ENCODE measurements at regions not wholly inside any gene's neighbourhood (a gene's known extent, or its start where the extent isn't known, plus 50 kb on each side); places are given as distances from the start of the nearest gene placed in this dataset.

DNA sequence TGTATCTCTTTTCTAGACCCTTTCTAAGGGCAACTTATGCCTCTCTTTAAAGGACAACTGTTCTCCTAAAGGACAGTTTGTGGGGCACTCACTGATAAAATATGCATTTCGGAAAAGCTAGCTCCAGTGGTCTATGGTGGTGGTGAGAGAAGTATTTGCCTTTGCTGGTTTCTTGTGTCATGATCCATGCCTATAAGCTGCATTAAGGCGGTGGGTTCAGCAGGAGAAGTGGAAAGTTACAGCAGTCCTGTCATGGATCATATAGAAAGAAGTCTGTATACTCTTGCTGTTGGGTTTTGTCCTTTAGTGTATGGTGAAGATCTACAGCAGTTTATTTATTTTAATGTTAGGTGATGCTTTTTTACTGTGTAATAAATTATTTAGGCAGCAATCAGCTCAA lies 563.9 kb upstream of the PSMD7 start:
- Mint-ChIP-seq H3K27me3 (ENCODE audit: unreplicated experiment) (peaks cover 2% of the 10 kb centered on the region), H3K4me3 (ENCODE audit: unreplicated experiment) (no peak overlapping the region), H3K36me3 (ENCODE audit: low read depth, unreplicated experiment) (no peaks in the 10 kb centered on the region), H3K27ac (ENCODE audit: unreplicated experiment) (no peak overlapping the region), H3K4me1 (ENCODE audit: unreplicated experiment) (no peaks in the 10 kb centered on the region), H3K9me3 (ENCODE audit: unreplicated experiment) (no peaks in the 10 kb centered on the region)
- TF ChIP-seq, protein P1, sequence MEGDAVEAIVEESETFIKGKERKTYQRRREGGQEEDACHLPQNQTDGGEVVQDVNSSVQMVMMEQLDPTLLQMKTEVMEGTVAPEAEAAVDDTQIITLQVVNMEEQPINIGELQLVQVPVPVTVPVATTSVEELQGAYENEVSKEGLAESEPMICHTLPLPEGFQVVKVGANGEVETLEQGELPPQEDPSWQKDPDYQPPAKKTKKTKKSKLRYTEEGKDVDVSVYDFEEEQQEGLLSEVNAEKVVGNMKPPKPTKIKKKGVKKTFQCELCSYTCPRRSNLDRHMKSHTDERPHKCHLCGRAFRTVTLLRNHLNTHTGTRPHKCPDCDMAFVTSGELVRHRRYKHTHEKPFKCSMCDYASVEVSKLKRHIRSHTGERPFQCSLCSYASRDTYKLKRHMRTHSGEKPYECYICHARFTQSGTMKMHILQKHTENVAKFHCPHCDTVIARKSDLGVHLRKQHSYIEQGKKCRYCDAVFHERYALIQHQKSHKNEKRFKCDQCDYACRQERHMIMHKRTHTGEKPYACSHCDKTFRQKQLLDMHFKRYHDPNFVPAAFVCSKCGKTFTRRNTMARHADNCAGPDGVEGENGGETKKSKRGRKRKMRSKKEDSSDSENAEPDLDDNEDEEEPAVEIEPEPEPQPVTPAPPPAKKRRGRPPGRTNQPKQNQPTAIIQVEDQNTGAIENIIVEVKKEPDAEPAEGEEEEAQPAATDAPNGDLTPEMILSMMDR (IDR thresholded peaks at IDR 0.05; ENCODE audit: unreplicated experiment): no peak
- DNase-seq (ENCODE audit: low spot score): no peak

- H3K36me3 Mint-ChIP-seq (ENCODE audit: low read depth, unreplicated experiment): no peaks in the 10 kb centered on the region
- H3K27ac Mint-ChIP-seq (ENCODE audit: unreplicated experiment): no peak overlapping the region
- DNase-seq (ENCODE audit: low spot score): no peak
- TF ChIP-seq, protein P1 (IDR thresholded peaks at IDR 0.05; ENCODE audit: unreplicated experiment): no peak
- no peaks in the 10 kb centered on the region for H3K9me3 Mint-ChIP-seq (ENCODE audit: unreplicated experiment)
- no peaks in the 10 kb centered on the region for H3K4me1 Mint-ChIP-seq (ENCODE audit: unreplicated experiment)
- no peak overlapping the region for H3K4me3 Mint-ChIP-seq (ENCODE audit: unreplicated experiment)
- H3K27me3 Mint-ChIP-seq (ENCODE audit: unreplicated experiment): peaks cover 2% of the 10 kb centered on the region
These were observed 564.5 kb upstream of the PSMD7 start for GRCh38 chr16:73732143-73732542.

DNA sequence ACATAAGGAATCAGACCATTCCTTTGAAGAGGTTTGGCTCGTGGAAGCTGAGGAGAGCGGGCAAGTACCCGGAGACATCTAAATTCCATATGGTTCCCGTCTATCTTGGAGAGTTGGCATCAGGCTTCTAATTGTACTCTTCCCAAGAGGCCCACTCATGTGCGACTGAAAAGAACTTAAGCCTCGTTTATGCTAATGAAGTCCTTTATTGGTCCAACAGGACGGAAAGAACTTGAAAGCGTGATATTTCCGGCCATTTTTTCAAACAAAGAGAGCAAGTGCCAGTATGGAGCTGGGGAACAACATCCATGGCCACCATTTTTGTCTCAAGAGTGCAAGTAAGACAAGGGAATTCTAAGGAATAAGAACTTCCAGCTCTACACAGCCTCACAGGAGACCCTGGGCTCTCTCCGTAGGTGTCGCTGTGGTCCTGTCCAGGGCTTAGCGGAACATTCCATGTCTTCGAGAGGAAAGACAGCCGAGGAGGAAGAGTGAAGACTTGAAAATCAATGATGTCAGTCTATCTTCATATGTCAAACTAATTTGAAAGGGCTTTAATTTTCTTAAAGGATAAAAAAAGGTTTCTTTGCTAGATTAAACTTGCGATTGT lies 566.0 kb upstream of the PSMD7 start:
- TF ChIP-seq, protein P1 (IDR thresholded peaks at IDR 0.05; ENCODE audit: unreplicated experiment): no peak
- no peaks in the 10 kb centered on the region for H3K9me3 Mint-ChIP-seq (ENCODE audit: unreplicated experiment)
- H3K4me3 Mint-ChIP-seq (ENCODE audit: unreplicated experiment): no peak overlapping the region
- no peak for DNase-seq (ENCODE audit: low spot score)
- H3K27me3 Mint-ChIP-seq (ENCODE audit: unreplicated experiment): peaks cover 6% of the 10 kb centered on the region
- no peaks in the 10 kb centered on the region for H3K4me1 Mint-ChIP-seq (ENCODE audit: unreplicated experiment)
- no peak overlapping the region for H3K27ac Mint-ChIP-seq (ENCODE audit: unreplicated experiment)
- H3K36me3 Mint-ChIP-seq (ENCODE audit: low read depth, unreplicated experiment): no peaks in the 10 kb centered on the region

- DNase-seq (ENCODE audit: low spot score): no peak
- Mint-ChIP-seq H3K27ac (ENCODE audit: unreplicated experiment) (no peak overlapping the region), H3K27me3 (ENCODE audit: unreplicated experiment) (peaks cover 6% of the 10 kb centered on the region), H3K9me3 (ENCODE audit: unreplicated experiment) (no peaks in the 10 kb centered on the region), H3K4me3 (ENCODE audit: unreplicated experiment) (no peak overlapping the region), H3K4me1 (ENCODE audit: unreplicated experiment) (no peaks in the 10 kb centered on the region), H3K36me3 (ENCODE audit: low read depth, unreplicated experiment) (no peaks in the 10 kb centered on the region)
- TF ChIP-seq, protein P1 (IDR thresholded peaks at IDR 0.05; ENCODE audit: unreplicated experiment): no peak
These were observed 571.5 kb upstream of the PSMD7 start for GRCh38 chr16:73725156-73725555.

DNA sequence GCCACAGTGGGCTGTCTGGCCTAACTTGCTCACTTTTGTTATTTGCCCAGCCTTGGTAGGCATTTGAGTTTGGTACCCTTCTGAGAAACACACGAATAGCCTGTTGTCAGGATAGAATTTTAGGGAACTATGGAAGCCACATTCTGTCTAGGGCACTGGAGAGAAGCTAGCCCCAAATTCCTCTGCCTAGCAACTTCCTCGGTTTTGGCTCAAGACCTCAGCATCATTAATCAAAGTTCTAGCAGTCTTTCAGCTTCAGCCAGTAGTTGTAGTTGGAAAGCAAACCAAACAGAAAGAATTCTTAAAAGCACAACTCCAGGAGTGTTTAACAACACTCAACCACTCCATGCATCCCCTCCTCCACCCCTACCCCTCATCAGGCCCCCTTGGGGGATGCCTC lies 572.1 kb upstream of the PSMD7 start:
- Mint-ChIP-seq H3K27ac (ENCODE audit: unreplicated experiment) (no peak overlapping the region), H3K4me1 (ENCODE audit: unreplicated experiment) (no peaks in the 10 kb centered on the region), H3K4me3 (ENCODE audit: unreplicated experiment) (no peak overlapping the region), H3K36me3 (ENCODE audit: low read depth, unreplicated experiment) (no peaks in the 10 kb centered on the region), H3K27me3 (ENCODE audit: unreplicated experiment) (peaks cover 6% of the 10 kb centered on the region), H3K9me3 (ENCODE audit: unreplicated experiment) (no peaks in the 10 kb centered on the region)
- TF ChIP-seq, protein P1 (IDR thresholded peaks at IDR 0.05; ENCODE audit: unreplicated experiment): no peak
- no peak for DNase-seq (ENCODE audit: low spot score)
